HG02798 (cell line): ENCODE measurements at regions not wholly inside any gene's neighbourhood (a gene's known extent, or its start where the extent isn't known, plus 50 kb on each side); places are given as distances from the start of the nearest gene placed in this dataset.
"Not testable (repeated sequence)": the region's sequence is repeated elsewhere in the genome, so short reads cannot be mapped to it uniquely, and the experiment has no call there.

ENCODE experiments used
- ATAC-seq: cut with Tn5 transposase; IDR thresholded peaks from one replicate; pipeline ENCODE4 v1.9.1; 2021; ENCODE audit warnings: mild to moderate bottlenecking; ENCODE audit not compliant: unreplicated experiment, poor library complexity

- ATAC-seq = no peak
These were observed 247.7 kb downstream of the PDCD6IP start for GRCh38 chr3:34046154-34046553.

GRCh38 chr3:34053626-34054025 is 255.2 kb downstream of the PDCD6IP start:
- no peak for ATAC-seq

GRCh38 chr3:34056181-34056910 is 257.9 kb downstream of the PDCD6IP start:
- peak; percentile 6 for ATAC-seq

- ATAC-seq = peak; percentile 93
These were observed 258.5 kb downstream of the PDCD6IP start for GRCh38 chr3:34056951-34057390.

GRCh38 chr3:34060995-34061394 is 262.6 kb downstream of the PDCD6IP start:
- not testable (repeated sequence) for ATAC-seq

GRCh38 chr3:34065901-34066300 is 267.5 kb downstream of the PDCD6IP start:
- no peak for ATAC-seq

GRCh38 chr3:34066328-34066727 is 267.9 kb downstream of the PDCD6IP start:
- ATAC-seq = no peak

- no peak for ATAC-seq
These were observed 268.6 kb downstream of the PDCD6IP start for GRCh38 chr3:34066999-34067398.

GRCh38 chr3:34067536-34068051 is 269.2 kb downstream of the PDCD6IP start:
- no peak for ATAC-seq

- no peak for ATAC-seq
These were observed 270.1 kb downstream of the PDCD6IP start for GRCh38 chr3:34068505-34068904.

- ATAC-seq = peak; percentile 31
These were observed 272.6 kb downstream of the PDCD6IP start for GRCh38 chr3:34070831-34071585.

- ATAC-seq = no peak
These were observed 273.9 kb downstream of the PDCD6IP start for GRCh38 chr3:34072297-34072696.

- ATAC-seq = no peak
These were observed 274.7 kb downstream of the PDCD6IP start for GRCh38 chr3:34073111-34073510.

- ATAC-seq = peak; percentile 39
These were observed 275.5 kb downstream of the PDCD6IP start for GRCh38 chr3:34073961-34074360.

- no peak for ATAC-seq
These were observed 277.5 kb downstream of the PDCD6IP start for GRCh38 chr3:34075975-34076374.

GRCh38 chr3:34077417-34078195 is 279.2 kb downstream of the PDCD6IP start:
- peak; percentile 45 for ATAC-seq

- ATAC-seq = no peak
These were observed 280.0 kb downstream of the PDCD6IP start for GRCh38 chr3:34078418-34078817.

GRCh38 chr3:34079849-34080248 is 281.4 kb downstream of the PDCD6IP start:
- not testable (repeated sequence) for ATAC-seq

- not testable (repeated sequence) for ATAC-seq
These were observed 291.9 kb downstream of the PDCD6IP start for GRCh38 chr3:34090379-34090778.

GRCh38 chr3:34090876-34091275 is 292.4 kb downstream of the PDCD6IP start:
- ATAC-seq = no peak

GRCh38 chr3:34094280-34094679 is 295.9 kb downstream of the PDCD6IP start:
- ATAC-seq = not testable (repeated sequence)
